NCI-H774 (cell line): ENCODE measurements at regions not wholly inside any gene's neighbourhood (a gene's known extent, or its start where the extent isn't known, plus 50 kb on each side); places are given as distances from the start of the nearest gene placed in this dataset.
A peak's percentile ranks its signal among the peaks of the same experiment; 100 is the strongest.

ENCODE experiments used
- DNase-seq: peaks from one replicate; lab custom pipeline; 2025; lab: John Stamatoyannopoulos, UW

GRCh38 chrX:39289827-39290226 lies 488.6 kb downstream of the MID1IP1 start:
- no peak for DNase-seq

- no peak for DNase-seq
Measured at GRCh38 chrX:39293203-39293602, 491.9 kb downstream of the MID1IP1 start.

GRCh38 chrX:39296472-39296871 lies 495.2 kb downstream of the MID1IP1 start:
- no peak for DNase-seq

- DNase-seq, result no peak
Measured at GRCh38 chrX:39298821-39299220, 497.6 kb downstream of the MID1IP1 start.

- no peak for DNase-seq
Measured at GRCh38 chrX:39299615-39300014, 498.4 kb downstream of the MID1IP1 start.

GRCh38 chrX:39301036-39301435 lies 499.8 kb downstream of the MID1IP1 start:
- DNase-seq, result no peak

GRCh38 chrX:39302838-39303237 lies 501.6 kb downstream of the MID1IP1 start:
- no peak for DNase-seq

GRCh38 chrX:39304746-39305145 lies 503.5 kb downstream of the MID1IP1 start:
- DNase-seq, result no peak

- DNase-seq, result no peak
Measured at GRCh38 chrX:39307488-39307887, 506.2 kb downstream of the MID1IP1 start.

GRCh38 chrX:39308126-39308525 lies 506.9 kb downstream of the MID1IP1 start:
- no peak for DNase-seq

GRCh38 chrX:39309018-39309635 lies 507.9 kb downstream of the MID1IP1 start:
- peak; percentile 26 for DNase-seq

- DNase-seq, result no peak
Measured at GRCh38 chrX:39309721-39310152, 508.5 kb downstream of the MID1IP1 start.

GRCh38 chrX:39310891-39311290 lies 509.6 kb downstream of the MID1IP1 start:
- no peak for DNase-seq

- no peak for DNase-seq
Measured at GRCh38 chrX:39311646-39312045, 510.4 kb downstream of the MID1IP1 start.

GRCh38 chrX:39313146-39313545 lies 511.9 kb downstream of the MID1IP1 start:
- no peak for DNase-seq

GRCh38 chrX:39318506-39319343 lies 517.5 kb downstream of the MID1IP1 start:
- no peak for DNase-seq

GRCh38 chrX:39320165-39320564 lies 518.9 kb downstream of the MID1IP1 start:
- no peak for DNase-seq

- DNase-seq, result no peak
Measured at GRCh38 chrX:39322496-39322895, 521.2 kb downstream of the MID1IP1 start.

- no peak for DNase-seq
Measured at GRCh38 chrX:39324233-39324930, 523.1 kb downstream of the MID1IP1 start.

GRCh38 chrX:39327255-39327654 lies 526.0 kb downstream of the MID1IP1 start:
- DNase-seq, result no peak

GRCh38 chrX:39327705-39328104 lies 526.4 kb downstream of the MID1IP1 start:
- DNase-seq, result no peak

GRCh38 chrX:39328661-39329060 lies 527.4 kb downstream of the MID1IP1 start:
- no peak for DNase-seq
